ENCODE measurements at regions not wholly inside any gene's neighbourhood (a gene's known extent, or its start where the extent isn't known, plus 50 kb on each side); places are given as distances from the start of the nearest gene placed in this dataset.

DNA sequence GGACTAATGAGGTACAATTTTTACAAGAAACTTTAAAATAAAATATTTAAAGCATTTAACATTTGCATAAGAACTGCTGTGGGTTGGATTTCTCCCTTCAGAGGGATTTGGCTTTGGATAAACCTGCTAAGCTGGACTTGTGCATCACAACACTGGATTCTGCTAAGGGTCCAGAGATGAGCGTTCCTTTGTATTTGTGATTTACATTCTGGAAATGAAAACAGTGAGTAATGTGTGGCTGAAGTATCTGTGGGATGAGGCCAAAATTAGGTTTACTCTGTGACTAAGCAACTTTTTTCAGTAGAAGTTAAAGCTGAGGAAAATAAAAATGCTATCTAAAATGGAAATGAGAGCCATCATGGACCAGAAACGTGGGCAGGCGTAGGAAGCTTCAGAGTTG lies 494.3 kb downstream of the EPM2A start:
- H2AFZ ChIP-seq (ENCODE audit: low read depth): no peak overlapping the region
- TF ChIP-seq, protein P1, sequence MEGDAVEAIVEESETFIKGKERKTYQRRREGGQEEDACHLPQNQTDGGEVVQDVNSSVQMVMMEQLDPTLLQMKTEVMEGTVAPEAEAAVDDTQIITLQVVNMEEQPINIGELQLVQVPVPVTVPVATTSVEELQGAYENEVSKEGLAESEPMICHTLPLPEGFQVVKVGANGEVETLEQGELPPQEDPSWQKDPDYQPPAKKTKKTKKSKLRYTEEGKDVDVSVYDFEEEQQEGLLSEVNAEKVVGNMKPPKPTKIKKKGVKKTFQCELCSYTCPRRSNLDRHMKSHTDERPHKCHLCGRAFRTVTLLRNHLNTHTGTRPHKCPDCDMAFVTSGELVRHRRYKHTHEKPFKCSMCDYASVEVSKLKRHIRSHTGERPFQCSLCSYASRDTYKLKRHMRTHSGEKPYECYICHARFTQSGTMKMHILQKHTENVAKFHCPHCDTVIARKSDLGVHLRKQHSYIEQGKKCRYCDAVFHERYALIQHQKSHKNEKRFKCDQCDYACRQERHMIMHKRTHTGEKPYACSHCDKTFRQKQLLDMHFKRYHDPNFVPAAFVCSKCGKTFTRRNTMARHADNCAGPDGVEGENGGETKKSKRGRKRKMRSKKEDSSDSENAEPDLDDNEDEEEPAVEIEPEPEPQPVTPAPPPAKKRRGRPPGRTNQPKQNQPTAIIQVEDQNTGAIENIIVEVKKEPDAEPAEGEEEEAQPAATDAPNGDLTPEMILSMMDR (conservative IDR thresholded peaks at IDR 0.05; ENCODE audit: low read depth, low read length): no peak
- H3K4me1 ChIP-seq (ENCODE audit: low read depth, poor library complexity, severe bottlenecking): no peaks in the 10 kb centered on the region
- H3K79me2 ChIP-seq (ENCODE audit: insufficient read depth, low read depth): no peaks in the 10 kb centered on the region
- H3K27me3 ChIP-seq (ENCODE audit: insufficient read depth, low read depth): no peaks in the 10 kb centered on the region
- no peaks in the 10 kb centered on the region for H4K20me1 ChIP-seq (ENCODE audit: insufficient read depth)
- no peak overlapping the region for H3K4me2 ChIP-seq
- H3K27ac ChIP-seq: no peak overlapping the region
- no peak overlapping the region for H3K4me3 ChIP-seq (IDR thresholded peaks at IDR 0.05; ENCODE audit: insufficient read depth, low read depth, low read length)
- no peak overlapping the region for H3K9ac ChIP-seq
- no peaks in the 10 kb centered on the region for H3K36me3 ChIP-seq (ENCODE audit: insufficient read depth)

DNA sequence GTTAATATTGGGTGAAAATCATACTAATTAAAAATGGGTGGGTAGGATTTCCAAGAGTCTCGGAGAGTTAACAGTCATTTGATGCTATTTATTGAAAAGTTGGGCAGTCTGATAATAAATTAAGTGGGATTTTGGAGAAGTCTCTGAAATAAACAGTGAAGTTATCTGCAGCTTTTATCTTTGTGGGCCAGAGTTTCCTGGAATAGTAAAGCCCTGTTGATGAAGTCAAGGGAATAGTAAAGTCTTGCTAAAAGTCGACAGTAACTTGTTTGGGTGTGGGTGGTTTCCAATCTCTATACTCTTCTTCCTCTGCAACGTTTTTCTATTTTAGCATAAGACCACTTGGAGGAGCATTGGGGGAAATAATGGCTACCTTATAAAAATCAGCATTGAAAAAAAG lies 493.6 kb downstream of the EPM2A start:
- Histone ChIP-seq H2AFZ (ENCODE audit: low read depth) (no peak overlapping the region), H3K27me3 (ENCODE audit: insufficient read depth, low read depth) (no peaks in the 10 kb centered on the region), H3K36me3 (ENCODE audit: insufficient read depth) (no peaks in the 10 kb centered on the region), H3K27ac (no peak overlapping the region), H3K4me2 (no peak overlapping the region), H3K79me2 (ENCODE audit: insufficient read depth, low read depth) (no peaks in the 10 kb centered on the region), H4K20me1 (ENCODE audit: insufficient read depth) (no peaks in the 10 kb centered on the region), H3K4me3 (IDR thresholded peaks at IDR 0.05; ENCODE audit: insufficient read depth, low read depth, low read length) (no peak overlapping the region), H3K4me1 (ENCODE audit: low read depth, poor library complexity, severe bottlenecking) (no peaks in the 10 kb centered on the region), H3K9ac (no peak overlapping the region)
- TF ChIP-seq, protein P1 (conservative IDR thresholded peaks at IDR 0.05; ENCODE audit: low read depth, low read length): no peak

DNA sequence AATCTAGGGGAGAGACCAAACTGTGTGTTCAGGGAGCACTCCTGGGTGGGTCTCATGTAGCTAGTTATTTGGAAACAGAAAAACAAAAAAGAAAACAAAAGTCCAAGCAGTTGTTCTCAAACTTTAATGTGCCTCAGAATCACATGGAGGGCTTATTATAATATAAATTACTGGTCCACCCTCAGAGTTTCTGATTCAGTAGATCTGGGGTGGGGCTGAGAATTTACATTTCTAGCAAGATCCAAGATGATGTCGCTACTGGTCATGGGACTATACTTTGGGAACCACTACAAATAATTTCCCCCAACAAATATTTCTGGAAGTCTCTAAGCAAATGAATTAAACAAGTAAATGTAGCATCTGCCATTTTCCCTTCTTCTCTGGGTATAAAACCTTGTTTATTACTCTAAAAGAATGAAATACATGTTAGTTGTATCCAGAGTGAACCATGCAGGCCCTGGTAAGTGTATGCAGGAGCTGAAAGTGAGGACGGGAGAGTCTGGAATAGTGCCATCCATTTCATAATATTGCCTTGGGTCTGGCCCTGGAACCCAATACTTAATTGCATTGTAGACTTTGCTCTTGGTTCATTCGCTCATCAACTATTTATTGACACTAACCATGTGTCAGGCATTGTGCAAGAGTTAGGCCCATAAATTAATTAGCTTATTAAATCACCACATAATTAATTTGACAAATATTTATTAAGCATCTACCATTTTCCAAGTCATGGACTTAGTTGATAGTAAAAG lies 490.8 kb downstream of the EPM2A start:
- Histone ChIP-seq H3K4me3 (IDR thresholded peaks at IDR 0.05; ENCODE audit: insufficient read depth, low read depth, low read length) (no peak overlapping the region), H3K36me3 (ENCODE audit: insufficient read depth) (no peaks in the 10 kb centered on the region), H2AFZ (ENCODE audit: low read depth) (no peak overlapping the region), H3K27me3 (ENCODE audit: insufficient read depth, low read depth) (no peaks in the 10 kb centered on the region), H4K20me1 (ENCODE audit: insufficient read depth) (no peaks in the 10 kb centered on the region), H3K4me2 (no peak overlapping the region), H3K27ac (no peak overlapping the region), H3K9ac (no peak overlapping the region), H3K79me2 (ENCODE audit: insufficient read depth, low read depth) (no peaks in the 10 kb centered on the region), H3K4me1 (ENCODE audit: low read depth, poor library complexity, severe bottlenecking) (no peaks in the 10 kb centered on the region)
- TF ChIP-seq, protein P1 (conservative IDR thresholded peaks at IDR 0.05; ENCODE audit: low read depth, low read length): no peak

DNA sequence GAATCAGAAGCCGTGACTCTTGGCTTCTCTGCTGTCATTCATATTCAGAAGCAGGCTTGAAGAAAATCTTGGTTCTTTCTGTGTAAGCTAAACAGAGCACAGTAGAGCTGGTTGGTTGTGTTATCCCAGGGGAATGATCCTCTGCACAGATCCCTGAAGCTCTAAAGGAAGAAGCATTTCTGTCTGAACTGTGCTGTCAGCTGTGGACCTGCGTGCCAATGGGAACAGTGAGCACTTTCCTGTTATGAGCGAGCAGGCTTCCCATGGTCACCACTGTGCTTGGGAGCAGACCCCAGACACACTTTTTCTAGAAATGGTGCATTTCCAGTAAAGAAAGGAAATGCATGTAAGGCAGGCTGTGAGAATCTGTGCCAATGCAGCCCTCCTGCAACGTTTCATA lies 490.2 kb downstream of the EPM2A start:
- H4K20me1 ChIP-seq (ENCODE audit: insufficient read depth): no peaks in the 10 kb centered on the region
- H2AFZ ChIP-seq (ENCODE audit: low read depth): no peak overlapping the region
- H3K9ac ChIP-seq: no peak overlapping the region
- H3K27ac ChIP-seq: no peak overlapping the region
- no peaks in the 10 kb centered on the region for H3K79me2 ChIP-seq (ENCODE audit: insufficient read depth, low read depth)
- TF ChIP-seq, protein P1 (conservative IDR thresholded peaks at IDR 0.05; ENCODE audit: low read depth, low read length): no peak
- H3K27me3 ChIP-seq (ENCODE audit: insufficient read depth, low read depth): no peaks in the 10 kb centered on the region
- no peaks in the 10 kb centered on the region for H3K36me3 ChIP-seq (ENCODE audit: insufficient read depth)
- no peaks in the 10 kb centered on the region for H3K4me1 ChIP-seq (ENCODE audit: low read depth, poor library complexity, severe bottlenecking)
- no peak overlapping the region for H3K4me2 ChIP-seq
- no peak overlapping the region for H3K4me3 ChIP-seq (IDR thresholded peaks at IDR 0.05; ENCODE audit: insufficient read depth, low read depth, low read length)

All from KMS-11 (cell line).